ENCODE measurements at regions not wholly inside any gene's neighbourhood (a gene's known extent, or its start where the extent isn't known, plus 50 kb on each side); places are given as distances from the start of the nearest gene placed in this dataset.

- TF ChIP-seq CTCF (IDR thresholded peaks at IDR 0.05) (no peak), MAZ (IDR thresholded peaks at IDR 0.05; ENCODE audit: borderline replicate concordance, low read depth, low read length) (no peak), SREBF2 (IDR thresholded peaks at IDR 0.05) (no peak), MYC (IDR thresholded peaks at IDR 0.05; ENCODE audit: borderline replicate concordance, low read length) (no peak), CHD2 (IDR thresholded peaks at IDR 0.05; ENCODE audit: low read length, partially characterized antibody) (no peak), ESRRA (IDR thresholded peaks at IDR 0.05; ENCODE audit: borderline replicate concordance, low read length) (no peak), REST (IDR thresholded peaks at IDR 0.05) (no peak), POLR2A (IDR thresholded peaks at IDR 0.05; ENCODE audit: low read length) (no peak), ZFP36 (IDR thresholded peaks at IDR 0.05; ENCODE audit: borderline replicate concordance, partially characterized antibody) (no peak), ZC3H11A (IDR thresholded peaks at IDR 0.05) (no peak), CEBPB (IDR thresholded peaks at IDR 0.05) (no peak), RFX5 (IDR thresholded peaks at IDR 0.05) (no peak)
Measured at GRCh38 chr18:46276748-46277147, 172.6 kb downstream of the HAUS1 start.

All from A549 (cell line).